Cardiac muscle cell (in vitro differentiated cells and primary cell): ENCODE measurements at regions not wholly inside any gene's neighbourhood (a gene's known extent, or its start where the extent isn't known, plus 50 kb on each side); places are given as distances from the start of the nearest gene placed in this dataset.
A peak's percentile ranks its signal among the peaks of the same experiment; 100 is the strongest.

Experiments
- DNase-seq, 2 donors: peaks; one replicate each; pipeline versions ENCODE4 v3.0.0 to v3.0.0-alpha.2; 2010 to 2017; ENCODE audit warnings: low read depth in 1 of 2, low spot score in 1 of 2
- H3K27ac ChIP-seq: fragments of 200-600 bp; sonication (generic); 2 replicates; pipeline ENCODE4 v1.5.1; 2016
- H3K27me3 ChIP-seq: fragments of 200-600 bp; sonication (generic); 2 replicates; pipeline ENCODE4 v1.6.0; 2016; ENCODE audit warnings: control low read depth
- H3K36me3 ChIP-seq: fragments of 200-600 bp; sonication (generic); 2 replicates; pipeline ENCODE4 v1.5.1; 2016; ENCODE audit warnings: control low read depth
- H3K4me1 ChIP-seq: fragments of 200-600 bp; sonication (generic); 2 replicates; pipeline ENCODE4 v1.8.1; 2017; ENCODE audit warnings: low read depth, mild to moderate bottlenecking, mixed run types
- H3K4me3 ChIP-seq: fragments of 200-600 bp; sonication (generic); 2 replicates; pipeline ENCODE4 v1.5.1; 2016; ENCODE audit warnings: mild to moderate bottlenecking
- H3K9me3 ChIP-seq: fragments of 200-600 bp; sonication (generic); 2 replicates; pipeline ENCODE4 v1.5.1; 2017; ENCODE audit warnings: low read depth, mild to moderate bottlenecking, control low read depth
- TF ChIP-seq, protein P1 (sequence below): IDR thresholded peaks from 2 replicates; pipeline ENCODE4 v1.5.1; 2012; ENCODE audit warnings: low read depth, mild to moderate bottlenecking, low read length

GRCh38 chr5:163384669-163385068 is 52.7 kb upstream of the CCNG1 start:
- TF ChIP-seq, protein P1, sequence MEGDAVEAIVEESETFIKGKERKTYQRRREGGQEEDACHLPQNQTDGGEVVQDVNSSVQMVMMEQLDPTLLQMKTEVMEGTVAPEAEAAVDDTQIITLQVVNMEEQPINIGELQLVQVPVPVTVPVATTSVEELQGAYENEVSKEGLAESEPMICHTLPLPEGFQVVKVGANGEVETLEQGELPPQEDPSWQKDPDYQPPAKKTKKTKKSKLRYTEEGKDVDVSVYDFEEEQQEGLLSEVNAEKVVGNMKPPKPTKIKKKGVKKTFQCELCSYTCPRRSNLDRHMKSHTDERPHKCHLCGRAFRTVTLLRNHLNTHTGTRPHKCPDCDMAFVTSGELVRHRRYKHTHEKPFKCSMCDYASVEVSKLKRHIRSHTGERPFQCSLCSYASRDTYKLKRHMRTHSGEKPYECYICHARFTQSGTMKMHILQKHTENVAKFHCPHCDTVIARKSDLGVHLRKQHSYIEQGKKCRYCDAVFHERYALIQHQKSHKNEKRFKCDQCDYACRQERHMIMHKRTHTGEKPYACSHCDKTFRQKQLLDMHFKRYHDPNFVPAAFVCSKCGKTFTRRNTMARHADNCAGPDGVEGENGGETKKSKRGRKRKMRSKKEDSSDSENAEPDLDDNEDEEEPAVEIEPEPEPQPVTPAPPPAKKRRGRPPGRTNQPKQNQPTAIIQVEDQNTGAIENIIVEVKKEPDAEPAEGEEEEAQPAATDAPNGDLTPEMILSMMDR, result no peak

GRCh38 chr5:163385271-163385670 is 52.1 kb upstream of the CCNG1 start:
- no peak overlapping the region for H3K4me3 ChIP-seq
- TF ChIP-seq, protein P1, result no peak
- H3K27ac ChIP-seq, result no peak overlapping the region
- peak in 1 of 2 donors; percentile 96 for DNase-seq
- no peaks in the 10 kb centered on the region for H3K4me1 ChIP-seq
- H3K27me3 ChIP-seq, result no peaks in the 10 kb centered on the region
- H3K36me3 ChIP-seq, result no peaks in the 10 kb centered on the region
- no peaks in the 10 kb centered on the region for H3K9me3 ChIP-seq

More at GRCh38 chr5:163384669-163385068, 52.7 kb upstream of the CCNG1 start:
- H3K36me3 ChIP-seq, result no peaks in the 10 kb centered on the region
- H3K27me3 ChIP-seq, result no peaks in the 10 kb centered on the region
- H3K9me3 ChIP-seq, result no peaks in the 10 kb centered on the region
- H3K4me3 ChIP-seq, result no peak overlapping the region
- H3K4me1 ChIP-seq, result no peaks in the 10 kb centered on the region
- no peak overlapping the region for H3K27ac ChIP-seq
- DNase-seq, result no peak

- Histone ChIP-seq H3K36me3 (no peaks in the 10 kb centered on the region), H3K27ac (no peak overlapping the region), H3K4me3 (no peak overlapping the region), H3K27me3 (no peaks in the 10 kb centered on the region), H3K4me1 (no peaks in the 10 kb centered on the region), H3K9me3 (no peaks in the 10 kb centered on the region)
- TF ChIP-seq, protein P1, result no peak
- DNase-seq, result no peak
Observed at GRCh38 chr5:163385824-163386223, 51.6 kb upstream of the CCNG1 start.

- no peak overlapping the region for H3K4me3 ChIP-seq
- H3K27ac ChIP-seq, result no peak overlapping the region
- H3K9me3 ChIP-seq, result no peaks in the 10 kb centered on the region
- H3K36me3 ChIP-seq, result no peaks in the 10 kb centered on the region
- H3K4me1 ChIP-seq, result no peaks in the 10 kb centered on the region
- no peaks in the 10 kb centered on the region for H3K27me3 ChIP-seq
- DNase-seq, result no peak
- TF ChIP-seq, protein P1, result no peak
Observed at GRCh38 chr5:163386352-163386751, 51.0 kb upstream of the CCNG1 start.

- Histone ChIP-seq H3K4me3 (no peak overlapping the region), H3K4me1 (no peaks in the 10 kb centered on the region), H3K27me3 (no peaks in the 10 kb centered on the region), H3K27ac (no peak overlapping the region), H3K36me3 (no peaks in the 10 kb centered on the region), H3K9me3 (no peaks in the 10 kb centered on the region)
- no peak for DNase-seq
- TF ChIP-seq, protein P1, result no peak
Observed at GRCh38 chr5:163387589-163388343, 49.6 kb upstream of the CCNG1 start.
